CD4-positive, alpha-beta T cell (primary cell): ENCODE measurements at regions not wholly inside any gene's neighbourhood (a gene's known extent, or its start where the extent isn't known, plus 50 kb on each side); places are given as distances from the start of the nearest gene placed in this dataset.

Experiments
- ATAC-seq: fragments of 200-7000 bp; cut with Tn5 transposase; one replicate; pipeline ENCODE4 v1.10.0; 2022; ENCODE audit warnings: mild to moderate bottlenecking; ENCODE audit not compliant: poor library complexity
- CTCF ChIA-PET: fragments of 350-600 bp; sonication (Branson Sonifier 250); formaldehyde crosslinking; loops from one replicate; lab custom pipeline; 2021; ENCODE audit warnings: antibody characterized with exemption, inconsistent platforms; lab: Charles Lee
- POLR2A ChIA-PET: fragments of 350-600 bp; sonication (Branson Sonifier 250); formaldehyde crosslinking; loops from one replicate; lab custom pipeline; 2021; ENCODE audit warnings: antibody characterized with exemption, inconsistent platforms; lab: Charles Lee
- DNase-seq, 14 experiments: peaks; one replicate each; pipeline ENCODE4 v3.0.0-alpha.2; 2013 to 2020; ENCODE audit warnings: mixed read lengths in 2 of 14
- H3K27ac ChIP-seq, 2 donors: one replicate each; pipeline versions ENCODE4 v1.5.1 to v1.7.0; 2013; ENCODE audit warnings: low read length in 2 of 2, low read depth in 1 of 2, mild to moderate bottlenecking in 1 of 2
- H3K27me3 ChIP-seq, 2 experiments: 1 replicate in 1 of 2; 2 replicates in 1 of 2; pipeline versions ENCODE4 v1.6.1 to v1.7.0; 2013; ENCODE audit warnings: low read length in 2 of 2, control low read depth in 1 of 2, mild to moderate bottlenecking in 1 of 2, moderate library complexity in 1 of 2; ENCODE audit not compliant: insufficient read depth in 2 of 2, control insufficient read depth in 1 of 2
- H3K36me3 ChIP-seq: one replicate; pipeline ENCODE4 v1.6.1; 2013; ENCODE audit warnings: low read length, control low read depth; ENCODE audit not compliant: insufficient read depth
- H3K4me1 ChIP-seq: one replicate; pipeline ENCODE4 v1.6.1; 2013; ENCODE audit warnings: low read length, control low read depth; ENCODE audit not compliant: insufficient read depth
- H3K4me3 ChIP-seq: one replicate; pipeline ENCODE4 v1.5.1; 2013; ENCODE audit warnings: mild to moderate bottlenecking, low read length, moderate library complexity
- H3K9me3 ChIP-seq, 2 experiments: 1 replicate in 1 of 2; 2 replicates in 1 of 2; pipeline versions ENCODE4 v1.6.1 to v1.7.0; 2013; ENCODE audit warnings: low read length in 2 of 2, mild to moderate bottlenecking in 2 of 2, control low read depth in 1 of 2, moderate library complexity in 1 of 2; ENCODE audit not compliant: control insufficient read depth in 1 of 2, insufficient read depth in 1 of 2
- H3K27ac Mint-ChIP-seq: one replicate; pipeline ENCODE4 v1.8.0; 2020; ENCODE audit warnings: mixed read lengths
- H3K27me3 Mint-ChIP-seq: one replicate; pipeline ENCODE4 v1.8.0; 2021; ENCODE audit warnings: mixed read lengths
- H3K36me3 Mint-ChIP-seq: one replicate; pipeline ENCODE4 v1.8.0; 2021; ENCODE audit warnings: low read depth, mixed read lengths
- H3K4me1 Mint-ChIP-seq: one replicate; pipeline ENCODE4 v1.8.0; 2021; ENCODE audit warnings: low read depth, mixed read lengths
- H3K4me3 Mint-ChIP-seq: one replicate; pipeline ENCODE4 v1.8.0; 2020; ENCODE audit warnings: mild to moderate bottlenecking, mixed read lengths
- H3K9me3 Mint-ChIP-seq: one replicate; pipeline ENCODE4 v1.8.0; 2020; ENCODE audit warnings: mixed read lengths
- CTCF ChIP-seq: fragments of 200-600 bp; IDR thresholded peaks from one replicate; pipeline ENCODE4 v1.8.0; 2022; ENCODE audit warnings: antibody characterized with exemption, mild to moderate bottlenecking
- intact Hi-C, 2 experiments: fragments of 100-400 bp; cut with DNase I in 1 of 2; cut with micrococcal nuclease in 1 of 2; formaldehyde crosslinking; loops; one replicate each; pipeline versions ENCODE4 v1.15.1 to v1.9.0; 2023 to 2025; cut with DNase I, micrococcal nuclease

GRCh38 chr6:81376745-81377144 lies 375.7 kb downstream of the TENT5A start:
- intact Hi-C loops: no loop called here
- H3K4me1 Mint-ChIP-seq: no peaks in the 10 kb centered on the region
- H3K4me3 Mint-ChIP-seq: no peak overlapping the region
- no peak overlapping the region for H3K27ac ChIP-seq
- TF ChIP-seq CTCF: no peak
- ATAC-seq (no peak), DNase-seq (no peak)
- no peaks in the 10 kb centered on the region for H3K4me1 ChIP-seq
- H3K27ac Mint-ChIP-seq: no peak overlapping the region
- POLR2A ChIA-PET: no interaction called here
- no peaks in the 10 kb centered on the region for H3K9me3 ChIP-seq
- H3K27me3 ChIP-seq: no peaks in the 10 kb centered on the region
- H3K36me3 Mint-ChIP-seq: no peaks in the 10 kb centered on the region
- H3K36me3 ChIP-seq: no peaks in the 10 kb centered on the region
- no peaks in the 10 kb centered on the region for H3K27me3 Mint-ChIP-seq
- no peaks in the 10 kb centered on the region for H3K9me3 Mint-ChIP-seq
- CTCF ChIA-PET: no interaction called here
- H3K4me3 ChIP-seq: no peak overlapping the region

DNA sequence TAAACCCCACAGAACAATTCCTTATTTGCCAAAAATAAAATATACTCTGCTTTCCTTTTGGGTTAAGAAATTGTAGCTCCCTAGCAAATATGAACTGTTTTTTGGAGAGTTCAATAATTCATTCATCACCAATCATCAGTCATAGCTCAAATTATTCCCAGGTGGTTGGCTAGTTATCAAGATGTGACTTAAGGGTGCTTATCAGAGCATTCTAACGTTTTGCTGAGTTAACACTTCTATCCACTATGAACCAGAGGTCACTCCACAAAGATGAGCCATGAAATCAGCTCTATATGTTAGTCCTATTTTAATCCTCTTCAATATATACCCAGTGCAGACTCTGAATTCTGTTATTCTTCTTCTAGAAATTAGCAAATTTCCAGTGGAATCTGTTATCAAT lies 379.1 kb downstream of the TENT5A start:
- Histone ChIP-seq H3K4me3 (no peak overlapping the region), H3K36me3 (no peaks in the 10 kb centered on the region), H3K27me3 (peaks cover 0 to 2% of the 10 kb centered on the region in 2 experiments), H3K4me1 (no peaks in the 10 kb centered on the region), H3K27ac (no peak overlapping the region), H3K9me3 (no peaks in the 10 kb centered on the region)
- no peak for TF ChIP-seq CTCF
- Mint-ChIP-seq H3K27me3 (no peaks in the 10 kb centered on the region), H3K4me3 (no peak overlapping the region), H3K36me3 (no peaks in the 10 kb centered on the region), H3K4me1 (no peaks in the 10 kb centered on the region), H3K27ac (no peak overlapping the region), H3K9me3 (no peaks in the 10 kb centered on the region)
- intact Hi-C loops: no loop called here
- CTCF ChIA-PET: no interaction called here
- DNase-seq (no peak), ATAC-seq (no peak)
- POLR2A ChIA-PET: no interaction called here

DNA sequence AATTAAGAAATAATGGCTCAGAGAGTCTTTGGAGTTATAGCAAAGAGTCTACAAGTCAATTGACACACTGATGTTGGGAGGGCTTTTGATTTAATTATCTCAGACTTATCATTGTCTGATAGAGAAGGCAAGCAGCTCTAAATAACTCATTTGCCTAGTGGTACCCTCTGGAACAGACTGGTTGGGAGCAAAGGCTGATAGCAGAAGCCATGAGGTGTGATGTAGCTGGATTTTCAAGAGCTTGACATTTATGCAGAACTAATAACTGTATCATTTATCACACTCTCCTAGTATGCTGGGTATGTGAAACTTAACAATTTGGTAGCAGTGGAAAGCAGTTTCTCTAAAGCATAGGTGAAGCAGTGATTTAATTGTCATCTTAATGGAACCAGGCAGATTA lies 380.6 kb downstream of the TENT5A start:
- Histone ChIP-seq H3K4me1 (no peaks in the 10 kb centered on the region), H3K4me3 (no peak overlapping the region), H3K27me3 (peaks cover 0 to 2% of the 10 kb centered on the region in 2 experiments), H3K36me3 (no peaks in the 10 kb centered on the region), H3K9me3 (no peaks in the 10 kb centered on the region), H3K27ac (no peak overlapping the region)
- ATAC-seq (no peak), DNase-seq (no peak)
- Mint-ChIP-seq H3K9me3 (no peaks in the 10 kb centered on the region), H3K4me3 (no peak overlapping the region), H3K4me1 (no peaks in the 10 kb centered on the region), H3K27me3 (no peaks in the 10 kb centered on the region), H3K27ac (no peak overlapping the region), H3K36me3 (no peaks in the 10 kb centered on the region)
- CTCF ChIA-PET: no interaction called here
- no peak for TF ChIP-seq CTCF
- POLR2A ChIA-PET: no interaction called here
- intact Hi-C loops: no loop called here
